GM12892 (cell line): ENCODE measurements at regions not wholly inside any gene's neighbourhood (a gene's known extent, or its start where the extent isn't known, plus 50 kb on each side); places are given as distances from the start of the nearest gene placed in this dataset.

ENCODE experiments used
- DNase-seq: peaks from one replicate; pipeline ENCODE4 v3.0.0; 2011; ENCODE audit not compliant: insufficient read length
- FAIRE-seq: peaks from 2 replicates; lab custom pipeline; 2011; peaks lifted over from hg19 to GRCh38; lab: Jason Lieb, UNC
- POLR2A ChIP-seq: IDR thresholded peaks from 2 replicates; pipeline ENCODE4 v1.6.1; 2011; ENCODE audit warnings: low read depth, low read length, control low read depth
- POLR2AphosphoS5 ChIP-seq: IDR thresholded peaks from 2 replicates; pipeline ENCODE4 v1.6.1; 2011; ENCODE audit warnings: low read depth, low read length, control low read depth
- TAF1 ChIP-seq: IDR thresholded peaks from 2 replicates; pipeline ENCODE4 v1.6.1; 2011; ENCODE audit warnings: low read depth, mild to moderate bottlenecking, control low read depth, low read length, borderline replicate concordance

DNA sequence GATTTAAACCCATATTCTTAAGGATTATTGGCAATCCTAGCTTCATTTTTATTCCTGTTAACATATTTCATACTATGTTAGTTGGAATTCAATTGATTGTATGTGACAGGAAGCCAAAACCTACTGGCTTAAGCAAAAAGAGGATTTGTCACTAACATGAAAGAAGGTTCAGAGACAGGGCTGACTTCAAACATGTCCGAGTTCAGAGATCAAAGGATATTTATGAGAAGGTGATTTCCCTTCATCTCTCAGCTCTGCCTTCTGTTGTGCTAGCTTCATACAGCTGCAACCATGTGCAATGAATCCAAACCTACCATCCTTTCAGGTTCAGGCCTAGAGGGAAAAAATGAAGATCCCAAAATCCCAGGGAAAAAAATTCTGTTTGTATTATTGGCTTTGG is 349.7 kb downstream of the ATP23 start:
- FAIRE-seq = no peak

DNA sequence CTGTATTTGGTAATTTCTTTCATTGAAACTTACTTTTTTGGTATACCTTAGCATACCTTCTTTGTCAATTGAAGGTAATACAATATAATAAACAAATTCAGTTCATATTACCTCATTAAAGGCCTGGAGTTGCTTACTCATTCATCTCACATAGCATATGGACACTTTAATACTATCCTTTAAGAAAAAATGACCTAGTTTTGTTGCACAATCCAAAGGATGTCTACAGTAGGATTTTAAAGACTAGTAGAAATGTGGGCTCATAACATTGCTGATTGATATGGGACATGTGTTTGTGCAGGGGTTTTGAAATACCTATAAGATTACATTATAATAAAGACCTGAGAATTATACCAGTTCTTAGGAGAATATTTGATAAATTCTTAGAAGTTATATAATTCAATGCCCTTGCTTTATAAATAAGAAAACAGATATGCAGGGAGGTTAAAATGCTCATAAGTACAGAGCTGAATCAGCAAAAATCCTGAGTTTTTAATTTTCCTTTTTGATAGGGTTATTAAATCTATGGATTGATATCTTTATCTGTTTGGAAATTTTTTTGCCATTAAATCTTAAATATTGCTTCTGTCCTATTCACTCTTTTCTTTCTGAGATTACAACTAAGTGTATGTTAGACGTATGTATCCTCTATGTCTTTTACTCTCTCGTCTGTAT is 352.1 kb downstream of the ATP23 start:
- FAIRE-seq (no peak), DNase-seq (no peak)
- TF ChIP-seq TAF1 (no peak), POLR2AphosphoS5 (no peak), POLR2A (no peak)

More for the DNA sequence above, 349.7 kb downstream of the ATP23 start:
- no peak for DNase-seq
- TF ChIP-seq TAF1 = no peak
- TF ChIP-seq POLR2AphosphoS5 = no peak

DNA sequence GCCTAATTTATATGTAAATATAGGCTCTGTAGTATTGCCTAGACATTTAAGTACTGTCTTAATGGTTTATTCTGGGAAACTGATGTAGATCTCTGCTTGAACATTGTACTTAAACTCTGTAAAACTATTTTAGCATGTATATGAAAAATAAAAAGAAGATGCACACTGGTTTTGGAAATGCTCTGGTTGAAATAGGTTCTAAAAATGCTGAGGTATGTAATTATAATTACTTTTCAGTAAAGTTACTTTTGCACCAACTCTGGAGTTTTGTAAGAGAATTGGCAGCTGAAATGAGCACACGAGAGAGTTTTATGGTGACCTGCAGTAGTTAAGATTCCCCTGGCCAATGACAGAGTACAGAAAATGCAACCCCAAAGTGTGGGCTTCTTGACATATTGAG is 353.9 kb downstream of the ATP23 start:
- no peak for DNase-seq
- no peak for FAIRE-seq
- TF ChIP-seq POLR2A = no peak
- TF ChIP-seq POLR2AphosphoS5 = no peak
- TF ChIP-seq TAF1 = no peak

DNA sequence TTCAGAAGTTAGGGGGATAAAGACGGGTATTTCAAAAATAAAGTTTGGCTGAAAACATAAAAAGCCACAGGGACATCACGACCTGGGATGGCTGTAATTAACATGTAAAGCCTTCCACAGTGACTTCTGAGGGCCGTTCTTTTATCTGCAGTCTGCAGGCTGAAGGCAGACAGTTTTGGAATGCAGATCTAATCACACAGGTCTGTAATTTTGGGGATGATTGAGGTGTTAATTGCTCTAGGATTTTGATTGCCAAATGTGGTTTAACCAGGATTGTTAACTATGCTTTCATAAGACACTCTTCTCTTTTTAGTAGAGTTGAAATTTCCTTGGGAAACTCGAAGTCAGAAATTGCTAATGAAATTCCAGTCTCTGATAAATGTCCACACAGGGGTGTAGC is 355.5 kb downstream of the ATP23 start:
- no peak for DNase-seq
- no peak for FAIRE-seq
- TF ChIP-seq TAF1 (no peak), POLR2A (no peak), POLR2AphosphoS5 (no peak)

DNA sequence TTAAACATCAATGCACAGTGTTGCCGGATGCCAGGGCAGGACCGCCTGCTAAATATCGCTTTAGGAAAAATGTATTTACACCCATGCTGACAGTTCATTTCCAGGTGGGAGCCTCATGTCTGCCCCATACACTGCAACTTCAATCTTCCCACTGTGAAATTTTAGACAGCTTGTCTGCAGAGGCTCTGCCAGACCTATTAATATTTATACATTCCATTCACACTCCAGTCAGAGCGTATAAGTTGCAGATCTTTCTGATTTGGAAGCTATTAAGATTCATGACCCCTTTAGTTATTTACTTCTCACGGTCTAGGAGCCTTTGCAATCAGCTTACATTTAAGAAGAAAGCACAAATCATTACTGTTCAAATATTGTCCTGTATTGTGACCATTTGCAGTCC is 357.4 kb downstream of the ATP23 start:
- TF ChIP-seq TAF1 (no peak), POLR2AphosphoS5 (no peak), POLR2A (no peak)
- no peak for FAIRE-seq

DNA sequence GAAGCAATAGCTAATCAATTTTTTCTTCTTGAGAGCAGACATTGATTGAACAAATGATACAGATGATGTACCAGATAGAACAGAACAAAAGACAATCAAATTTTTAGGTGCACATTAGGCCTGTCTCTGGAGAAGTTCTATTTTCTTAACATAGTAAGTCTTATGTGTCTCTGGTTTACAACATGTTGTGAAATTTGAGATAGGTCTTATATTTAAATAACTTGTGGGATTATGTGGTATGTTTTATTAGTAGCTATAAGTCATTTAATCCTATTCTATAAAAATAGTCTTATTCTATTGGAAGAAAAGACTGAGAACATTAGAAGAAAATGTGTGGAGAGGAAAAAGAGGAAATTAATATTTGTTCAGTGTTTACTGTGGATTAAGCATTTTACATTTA is 358.0 kb downstream of the ATP23 start:
- FAIRE-seq = no peak
- no peak for DNase-seq
- TF ChIP-seq POLR2A = no peak
- no peak for TF ChIP-seq POLR2AphosphoS5
- no peak for TF ChIP-seq TAF1

More for the DNA sequence above, 357.4 kb downstream of the ATP23 start:
- DNase-seq = no peak

DNA sequence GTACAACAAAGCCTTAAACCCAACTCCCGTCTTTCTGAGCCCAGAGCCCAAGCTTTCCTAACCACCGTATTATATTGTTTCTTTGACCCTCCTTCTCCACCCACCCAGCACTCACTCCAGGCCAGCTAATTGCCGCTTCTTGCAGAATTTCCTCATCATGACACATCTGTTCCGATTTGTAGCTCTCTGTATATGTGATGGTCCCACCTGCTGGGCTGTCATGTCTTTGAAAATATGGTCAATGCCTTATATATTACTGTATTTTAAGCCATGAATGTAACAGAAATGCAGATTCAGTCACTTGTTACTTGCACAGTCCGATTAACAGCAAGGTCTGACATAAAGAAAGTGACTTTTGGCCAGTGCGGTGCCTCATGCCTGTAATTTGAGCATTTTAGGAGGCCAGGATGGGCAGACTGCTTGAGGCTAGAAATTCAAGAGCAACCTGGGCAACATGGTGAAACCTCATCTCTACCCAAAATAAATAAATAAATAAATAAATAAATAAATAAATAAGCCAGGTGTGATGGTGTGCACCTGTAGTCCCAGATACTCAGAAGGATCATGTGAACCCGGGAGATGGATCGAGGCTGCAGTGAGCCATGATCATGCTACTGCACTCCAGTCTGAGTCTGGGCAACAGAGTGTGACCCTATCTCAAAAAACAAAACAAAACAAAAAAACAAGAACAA is 359.8 kb downstream of the ATP23 start:
- DNase-seq = no peak
- FAIRE-seq = no peak
- TF ChIP-seq TAF1 = no peak
- no peak for TF ChIP-seq POLR2A
- TF ChIP-seq POLR2AphosphoS5 = no peak

DNA sequence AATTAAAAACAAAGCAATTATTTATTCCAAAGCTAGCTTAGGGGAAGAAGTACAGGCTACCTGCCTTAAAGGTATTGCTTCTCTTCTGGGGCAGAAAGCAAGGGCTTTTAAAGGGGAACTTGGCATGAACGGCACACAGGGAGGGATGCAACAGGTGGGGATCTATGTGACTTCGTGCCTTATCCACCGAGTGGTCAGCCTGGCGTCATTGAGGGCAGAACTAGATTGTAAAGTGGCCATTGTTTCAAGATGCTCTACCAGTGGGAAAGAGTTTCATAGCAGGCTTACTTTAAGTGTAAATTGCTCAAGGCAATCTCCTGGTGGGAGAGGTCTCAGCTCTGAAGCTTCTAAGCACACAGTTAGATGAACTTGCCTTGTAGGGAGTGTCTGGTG is 360.4 kb downstream of the ATP23 start:
- TF ChIP-seq TAF1 (no peak), POLR2AphosphoS5 (no peak), POLR2A (no peak)
- FAIRE-seq = no peak

DNA sequence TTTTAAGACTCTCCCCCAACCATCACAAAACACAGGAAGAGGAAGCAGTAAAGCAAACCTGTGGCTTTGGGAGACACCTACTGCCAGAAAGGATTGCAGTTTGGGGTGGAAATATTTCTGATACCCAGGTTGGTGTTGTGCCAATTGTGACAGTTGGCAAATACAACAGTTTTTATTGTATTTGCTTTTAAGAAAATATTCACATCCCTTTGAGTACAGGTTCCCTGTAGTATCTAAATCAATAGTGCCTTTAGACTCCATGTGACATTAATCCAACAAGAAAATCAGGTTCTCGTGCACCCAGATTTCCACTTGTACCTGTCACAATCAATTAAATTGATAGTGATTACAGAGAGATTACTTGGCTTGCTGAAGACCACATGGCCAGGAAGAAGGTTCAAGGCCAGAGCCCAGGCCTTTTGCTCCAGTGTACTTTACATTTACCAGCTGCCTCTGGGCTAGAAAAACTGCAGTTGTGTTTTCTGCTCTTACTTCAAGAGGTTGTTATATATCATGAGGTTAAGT is 361.2 kb downstream of the ATP23 start:
- FAIRE-seq (no peak), DNase-seq (no peak)
- TF ChIP-seq POLR2A = no peak
- TF ChIP-seq POLR2AphosphoS5 = no peak
- TF ChIP-seq TAF1 = no peak

More for the DNA sequence above, 360.4 kb downstream of the ATP23 start:
- DNase-seq = no peak

DNA sequence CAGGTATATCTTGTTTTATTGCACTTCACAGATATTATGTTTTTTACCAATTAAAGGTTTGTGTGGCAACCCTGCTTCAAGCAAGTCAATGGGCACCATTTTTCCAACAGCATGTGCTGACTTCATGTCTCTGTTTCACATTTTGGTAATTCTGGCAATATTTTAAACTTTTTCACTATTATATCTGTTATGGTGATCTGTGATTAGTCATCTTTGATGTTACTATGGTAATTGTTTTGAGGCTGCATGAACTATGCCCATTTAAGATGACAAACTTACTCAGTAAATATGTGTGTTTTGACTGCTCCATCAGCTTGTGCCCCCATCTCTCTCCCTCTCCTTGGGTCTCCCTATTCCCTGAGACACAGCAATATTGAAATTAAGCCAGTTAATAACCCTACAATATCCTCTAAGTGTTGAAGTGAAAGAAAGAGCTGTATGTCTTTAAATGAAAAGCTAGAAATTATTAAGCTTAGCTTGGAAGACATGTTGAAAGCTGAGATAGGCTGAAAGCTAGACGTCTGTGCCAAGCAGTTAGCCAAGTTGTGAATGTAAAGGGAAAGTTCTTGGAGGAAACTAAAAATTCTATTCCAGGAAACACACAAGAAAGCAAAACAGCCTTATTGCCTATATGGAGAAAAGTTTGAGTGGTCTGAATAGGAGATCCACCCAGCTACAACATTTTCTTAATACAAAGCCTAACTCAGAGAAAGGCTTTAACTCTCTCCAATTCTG is 365.1 kb downstream of the ATP23 start:
- FAIRE-seq (no peak), DNase-seq (no peak)
- TF ChIP-seq TAF1 (no peak), POLR2AphosphoS5 (no peak), POLR2A (no peak)

DNA sequence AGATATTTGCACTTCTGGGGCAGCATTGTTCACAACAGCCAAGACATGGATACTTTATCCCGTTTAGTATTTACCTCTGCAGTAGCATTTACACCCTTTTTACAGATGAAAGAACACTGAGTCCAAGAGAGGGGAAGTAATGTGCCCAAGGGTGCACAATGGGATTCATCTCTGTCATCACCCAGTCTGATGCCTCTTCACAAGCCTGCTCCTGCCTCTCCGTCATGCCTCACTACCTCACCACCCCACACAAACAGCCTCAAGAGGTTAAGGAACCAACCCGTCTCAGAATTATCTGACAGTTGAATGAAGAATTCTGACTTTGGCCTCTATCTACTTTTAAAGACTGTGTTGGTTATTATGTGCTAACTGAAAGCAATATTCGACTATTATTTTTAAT is 368.4 kb downstream of the ATP23 start:
- FAIRE-seq (no peak), DNase-seq (no peak)
- TF ChIP-seq TAF1 (no peak), POLR2A (no peak), POLR2AphosphoS5 (no peak)

DNA sequence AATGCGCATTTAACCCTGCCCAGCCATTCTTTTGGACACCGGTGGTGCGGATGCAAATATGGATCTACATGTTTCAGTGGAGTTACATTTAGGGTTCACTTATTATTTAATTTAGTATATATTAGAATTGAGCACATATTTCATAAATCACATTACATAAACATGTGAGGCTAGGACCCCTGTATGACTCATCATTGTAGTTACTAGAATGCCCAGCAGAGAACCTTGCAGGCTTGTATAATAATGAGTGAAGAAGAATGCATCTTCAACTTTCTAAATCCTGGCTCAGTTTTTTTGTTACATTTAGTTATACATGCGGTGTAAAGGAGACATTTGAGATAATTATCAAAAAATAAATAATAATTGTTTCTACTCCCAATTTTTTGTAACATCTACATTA is 369.0 kb downstream of the ATP23 start:
- no peak for TF ChIP-seq POLR2AphosphoS5
- FAIRE-seq (no peak), DNase-seq (no peak)
